Spleen (tissue), 7 donors: ENCODE measurements at regions not wholly inside any gene's neighbourhood (a gene's known extent, or its start where the extent isn't known, plus 50 kb on each side); places are given as distances from the start of the nearest gene placed in this dataset.

Experiments used
- POLR2A ChIP-seq, 3 donors: fragments of 450-650 bp; IDR thresholded peaks; one replicate each; pipeline ENCODE4 v1.5.1; 2017; ENCODE audit warnings: antibody characterized with exemption in 3 of 3, mild to moderate bottlenecking in 1 of 3
- TF ChIP-seq, protein P1 (sequence below), 11 experiments: fragments of 200-600 bp in 7 of 11; fragments of 450-650 bp in 4 of 11; sonication (generic) in 4 of 11; IDR thresholded peaks in 8 of 11; conservative IDR thresholded peaks in 3 of 11; 1 replicate in 7 of 11; 2 replicates in 4 of 11; pipeline versions ENCODE4 v1.4.0 to v1.8.0; 2016 to 2021; ENCODE audit warnings: antibody characterized with exemption in 11 of 11, inconsistent platforms in 4 of 11, mild to moderate bottlenecking in 1 of 11
- donor health status: DM: no; HTN: no; CAD: no; lungs with moderate emphysema.
- donor health status: DM: no; HTN: no; CAD: no.
- donor health status: DM: no; HTN: no; CAD: no.

DNA sequence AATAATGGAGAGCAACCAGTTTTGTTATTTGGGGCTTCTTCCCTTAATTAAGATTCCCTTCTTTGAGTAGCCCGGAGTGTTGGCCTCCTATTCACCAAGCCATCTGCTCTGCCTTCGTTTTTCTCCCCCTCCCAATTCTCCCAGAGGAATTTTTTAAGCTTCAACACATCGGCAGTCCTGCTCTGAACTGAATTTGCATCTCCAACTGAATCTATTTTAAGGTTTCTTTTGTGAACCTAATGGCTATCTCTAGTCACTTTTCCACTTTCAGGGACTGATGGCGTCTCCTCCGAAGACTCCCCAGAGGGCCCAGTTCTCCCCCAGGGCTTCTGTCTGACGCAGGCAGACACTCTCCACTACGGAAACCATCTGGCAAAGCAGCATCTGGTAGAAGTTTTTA, 280.2 kb downstream of the ADGRA3 start:
- TF ChIP-seq POLR2A (IDR thresholded peaks at IDR 0.05), result no peak
- TF ChIP-seq, protein P1, sequence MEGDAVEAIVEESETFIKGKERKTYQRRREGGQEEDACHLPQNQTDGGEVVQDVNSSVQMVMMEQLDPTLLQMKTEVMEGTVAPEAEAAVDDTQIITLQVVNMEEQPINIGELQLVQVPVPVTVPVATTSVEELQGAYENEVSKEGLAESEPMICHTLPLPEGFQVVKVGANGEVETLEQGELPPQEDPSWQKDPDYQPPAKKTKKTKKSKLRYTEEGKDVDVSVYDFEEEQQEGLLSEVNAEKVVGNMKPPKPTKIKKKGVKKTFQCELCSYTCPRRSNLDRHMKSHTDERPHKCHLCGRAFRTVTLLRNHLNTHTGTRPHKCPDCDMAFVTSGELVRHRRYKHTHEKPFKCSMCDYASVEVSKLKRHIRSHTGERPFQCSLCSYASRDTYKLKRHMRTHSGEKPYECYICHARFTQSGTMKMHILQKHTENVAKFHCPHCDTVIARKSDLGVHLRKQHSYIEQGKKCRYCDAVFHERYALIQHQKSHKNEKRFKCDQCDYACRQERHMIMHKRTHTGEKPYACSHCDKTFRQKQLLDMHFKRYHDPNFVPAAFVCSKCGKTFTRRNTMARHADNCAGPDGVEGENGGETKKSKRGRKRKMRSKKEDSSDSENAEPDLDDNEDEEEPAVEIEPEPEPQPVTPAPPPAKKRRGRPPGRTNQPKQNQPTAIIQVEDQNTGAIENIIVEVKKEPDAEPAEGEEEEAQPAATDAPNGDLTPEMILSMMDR (IDR thresholded peaks at IDR 0.05 in 8 of 11, conservative IDR thresholded peaks at IDR 0.05 in 3 of 11), result no peak
